Ovary (tissue), 7 donors: ENCODE measurements at regions not wholly inside any gene's neighbourhood (a gene's known extent, or its start where the extent isn't known, plus 50 kb on each side); places are given as distances from the start of the nearest gene placed in this dataset.

Experiments
- DNase-seq, 5 donors: peaks; one replicate each; pipeline ENCODE4 v3.0.0-alpha.2; 2019 to 2020
- H3K27ac ChIP-seq, 2 donors: fragments of 200-600 bp; one replicate each; pipeline versions ENCODE4 v1.5.1 to v1.8.0; 2019 to 2022
- H3K27me3 ChIP-seq: fragments of 200-600 bp; one replicate; pipeline ENCODE4 v1.8.0; 2022
- H3K36me3 ChIP-seq: fragments of 200-600 bp; sonication (generic); one replicate; pipeline ENCODE4 v1.5.1; 2019
- H3K4me1 ChIP-seq: one replicate; pipeline ENCODE4 v1.8.1; 2013; ENCODE audit warnings: mild to moderate bottlenecking, moderate library complexity; ENCODE audit not compliant: insufficient read depth
- H3K4me3 ChIP-seq: fragments of 200-600 bp; sonication (generic); one replicate; pipeline ENCODE4 v1.5.1; 2017
- H3K9me3 ChIP-seq, 2 donors: fragments of 200-600 bp in 1 of 2; sonication (generic) in 1 of 2; one replicate each; pipeline versions ENCODE4 v1.5.1 to v1.8.1; 2013 to 2019; ENCODE audit warnings: mild to moderate bottlenecking in 1 of 2, moderate library complexity in 1 of 2
- CTCF ChIP-seq, 3 donors: fragments of 450-650 bp in 2 of 3; fragments of 200-600 bp in 1 of 3; IDR thresholded peaks; one replicate each; pipeline versions ENCODE4 v1.5.1 to v1.8.0; 2016 to 2022; ENCODE audit warnings: antibody characterized with exemption in 3 of 3, mild to moderate bottlenecking in 1 of 3
- EP300 ChIP-seq: sonication (generic); formaldehyde crosslinking; IDR thresholded peaks from one replicate; pipeline ENCODE4 v1.6.1; 2017; ENCODE audit warnings: antibody characterized with exemption
- POLR2A ChIP-seq: fragments of 450-650 bp; IDR thresholded peaks from one replicate; pipeline ENCODE4 v1.6.1; 2017; ENCODE audit warnings: antibody characterized with exemption, mild to moderate bottlenecking, moderate library complexity
- WGBS, 3 donors: extraction: QIAGEN DNeasy Blood & Tissue Kit in 1 of 3; methylation state at CpG; one replicate each; pipeline versions ENCODE4 v1.1.5 to v1.1.7; 2013 to 2017; 5-methylcytosine and 5-hydroxymethylcytosine counted together
- intact Hi-C, 4 donors: fragments of 100-400 bp; cut with DNase I; formaldehyde crosslinking; loops; one replicate each; pipeline versions ENCODE4 v1.11.0 to v1.15.1; 2022 to 2023
- donor health status: DM: no; HTN: no; CAD: no; lungs with moderate emphysema.
- donor health status: DM: no; HTN: no; CAD: no.
- donor health status: Bipolar disorder and iron deficiency.
- donor health status: DM: no; HTN: no; CAD: no.
- donor health status: DM: yes; HTN: yes; CAD: no.

GRCh38 chr4:11287055-11287454 is 141.6 kb downstream of the HS3ST1 start:
- no peak for TF ChIP-seq POLR2A
- TF ChIP-seq CTCF (IDR thresholded peaks at IDR 0.05) = no peak
- no peak for TF ChIP-seq EP300
- Histone ChIP-seq H3K36me3 (no peaks in the 10 kb centered on the region), H3K9me3 (no peaks in the 10 kb centered on the region), H3K27me3 (no peaks in the 10 kb centered on the region), H3K4me1 (no peaks in the 10 kb centered on the region), H3K4me3 (no peak overlapping the region), H3K27ac (no peak overlapping the region)
- intact Hi-C loops = no loop called here
- DNase-seq = no peak
- WGBS, 3 donors = 94 to 98% (median 95%) methylated on average over 2 of the region's 2 CpGs

GRCh38 chr4:11286533-11286932 is 142.2 kb downstream of the HS3ST1 start:
- no peak for DNase-seq
- TF ChIP-seq EP300 = no peak
- no peak for TF ChIP-seq CTCF (IDR thresholded peaks at IDR 0.05)
- no peak for TF ChIP-seq POLR2A
- WGBS, 3 donors = 51 to 57% (median 52%) methylated on average over 2 of the region's 2 CpGs
- intact Hi-C loops = no loop called here
- no peak overlapping the region for H3K4me3 ChIP-seq
- H3K27ac ChIP-seq = no peak overlapping the region
- no peaks in the 10 kb centered on the region for H3K9me3 ChIP-seq
- no peaks in the 10 kb centered on the region for H3K36me3 ChIP-seq
- no peaks in the 10 kb centered on the region for H3K4me1 ChIP-seq
- H3K27me3 ChIP-seq = no peaks in the 10 kb centered on the region

GRCh38 chr4:11281720-11282119 is 147.0 kb downstream of the HS3ST1 start:
- TF ChIP-seq POLR2A (no peak), EP300 (no peak), CTCF (IDR thresholded peaks at IDR 0.05) (no peak)
- Histone ChIP-seq H3K27ac (no peak overlapping the region), H3K9me3 (no peaks in the 10 kb centered on the region), H3K27me3 (no peaks in the 10 kb centered on the region), H3K36me3 (no peaks in the 10 kb centered on the region), H3K4me1 (no peaks in the 10 kb centered on the region), H3K4me3 (no peak overlapping the region)
- intact Hi-C loops = no loop called here
- DNase-seq = no peak
- 0 to 16% (median 4%) methylated on average over 1 of the region's 1 CpG for WGBS, 3 donors

GRCh38 chr4:11271263-11271662 is 157.4 kb downstream of the HS3ST1 start:
- TF ChIP-seq POLR2A (no peak), CTCF (IDR thresholded peaks at IDR 0.05) (no peak), EP300 (no peak)
- Histone ChIP-seq H3K4me3 (no peak overlapping the region), H3K27me3 (no peaks in the 10 kb centered on the region), H3K4me1 (no peaks in the 10 kb centered on the region), H3K27ac (no peak overlapping the region), H3K9me3 (no peaks in the 10 kb centered on the region), H3K36me3 (no peaks in the 10 kb centered on the region)
- intact Hi-C loops = no loop called here
- WGBS, 3 donors = 78 to 90% (median 90%) methylated on average over 4 of the region's 4 CpGs
- DNase-seq = no peak

GRCh38 chr4:11268149-11268548 is 160.5 kb downstream of the HS3ST1 start:
- no peaks in the 10 kb centered on the region for H3K4me1 ChIP-seq
- no peak for TF ChIP-seq EP300
- TF ChIP-seq POLR2A = no peak
- no peak for TF ChIP-seq CTCF (IDR thresholded peaks at IDR 0.05)
- no peak overlapping the region for H3K4me3 ChIP-seq
- WGBS, 3 donors = 87 to 89% (median 88%) methylated on average over 2 of the region's 2 CpGs
- no peaks in the 10 kb centered on the region for H3K9me3 ChIP-seq
- DNase-seq = no peak
- no peaks in the 10 kb centered on the region for H3K36me3 ChIP-seq
- no peaks in the 10 kb centered on the region for H3K27me3 ChIP-seq
- intact Hi-C loops = no loop called here
- no peak overlapping the region for H3K27ac ChIP-seq
